ENCODE measurements at regions not wholly inside any gene's neighbourhood (a gene's known extent, or its start where the extent isn't known, plus 50 kb on each side); places are given as distances from the start of the nearest gene placed in this dataset.

GRCh38 chr6:106870069-106870468, 104.5 kb downstream of the CD24 start:
- TF ChIP-seq, protein P1, sequence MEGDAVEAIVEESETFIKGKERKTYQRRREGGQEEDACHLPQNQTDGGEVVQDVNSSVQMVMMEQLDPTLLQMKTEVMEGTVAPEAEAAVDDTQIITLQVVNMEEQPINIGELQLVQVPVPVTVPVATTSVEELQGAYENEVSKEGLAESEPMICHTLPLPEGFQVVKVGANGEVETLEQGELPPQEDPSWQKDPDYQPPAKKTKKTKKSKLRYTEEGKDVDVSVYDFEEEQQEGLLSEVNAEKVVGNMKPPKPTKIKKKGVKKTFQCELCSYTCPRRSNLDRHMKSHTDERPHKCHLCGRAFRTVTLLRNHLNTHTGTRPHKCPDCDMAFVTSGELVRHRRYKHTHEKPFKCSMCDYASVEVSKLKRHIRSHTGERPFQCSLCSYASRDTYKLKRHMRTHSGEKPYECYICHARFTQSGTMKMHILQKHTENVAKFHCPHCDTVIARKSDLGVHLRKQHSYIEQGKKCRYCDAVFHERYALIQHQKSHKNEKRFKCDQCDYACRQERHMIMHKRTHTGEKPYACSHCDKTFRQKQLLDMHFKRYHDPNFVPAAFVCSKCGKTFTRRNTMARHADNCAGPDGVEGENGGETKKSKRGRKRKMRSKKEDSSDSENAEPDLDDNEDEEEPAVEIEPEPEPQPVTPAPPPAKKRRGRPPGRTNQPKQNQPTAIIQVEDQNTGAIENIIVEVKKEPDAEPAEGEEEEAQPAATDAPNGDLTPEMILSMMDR (IDR thresholded peaks at IDR 0.05), result no peak
- no peak for TF ChIP-seq POLR2A (IDR thresholded peaks at IDR 0.05)

Measured in lower leg skin (tissue), 3 donors.